ENCODE measurements at regions not wholly inside any gene's neighbourhood (a gene's known extent, or its start where the extent isn't known, plus 50 kb on each side); places are given as distances from the start of the nearest gene placed in this dataset.

DNA sequence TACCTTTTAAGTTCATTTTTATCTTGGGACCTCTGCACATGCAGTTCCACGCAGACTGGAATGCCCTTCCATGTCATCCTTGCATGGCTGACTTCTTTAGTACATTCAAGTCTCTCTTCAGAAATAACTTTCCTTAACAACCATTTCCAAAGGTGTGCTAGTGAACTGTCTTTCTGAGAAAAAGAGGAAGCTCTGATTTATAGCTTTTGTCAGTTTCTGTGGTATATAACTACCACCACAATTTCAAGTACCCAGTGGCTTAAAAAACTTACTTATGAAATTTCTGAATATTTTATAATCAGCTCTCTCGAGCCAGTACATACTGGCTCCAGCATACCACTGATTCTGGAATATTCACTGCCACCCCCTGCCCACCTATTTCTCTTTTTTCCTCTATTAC, 1613.8 kb downstream of the MAT2B start:
- no peak for DNase-seq
- in situ Hi-C loops (cut with HindIII; ENCODE audit: low pct_ligation_motif_present, low pct_unique_long_range_greater_than_20kb, low sequenced_read_pairs): no loop called here

DNA sequence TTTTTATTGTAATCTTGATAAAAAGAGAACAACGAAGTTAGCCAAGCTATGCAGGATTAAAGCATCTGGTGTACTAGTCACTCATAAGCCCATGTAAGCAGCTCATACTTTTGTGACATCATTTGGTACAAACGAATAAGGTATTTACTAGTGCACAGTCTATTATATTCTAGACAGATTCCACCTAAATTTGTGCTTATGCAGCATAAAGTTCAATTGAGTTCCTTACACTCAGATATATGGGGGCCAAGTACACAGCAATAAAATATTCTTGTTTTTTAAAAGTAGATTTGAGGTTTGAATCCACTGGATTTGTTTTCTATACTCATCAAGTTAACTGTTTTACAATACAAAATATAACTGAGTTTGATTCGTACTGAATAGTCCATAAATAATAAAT, 1621.2 kb downstream of the MAT2B start:
- DNase-seq: no peak
- in situ Hi-C loops (cut with HindIII; ENCODE audit: low pct_ligation_motif_present, low pct_unique_long_range_greater_than_20kb, low sequenced_read_pairs): no loop called here

DNA sequence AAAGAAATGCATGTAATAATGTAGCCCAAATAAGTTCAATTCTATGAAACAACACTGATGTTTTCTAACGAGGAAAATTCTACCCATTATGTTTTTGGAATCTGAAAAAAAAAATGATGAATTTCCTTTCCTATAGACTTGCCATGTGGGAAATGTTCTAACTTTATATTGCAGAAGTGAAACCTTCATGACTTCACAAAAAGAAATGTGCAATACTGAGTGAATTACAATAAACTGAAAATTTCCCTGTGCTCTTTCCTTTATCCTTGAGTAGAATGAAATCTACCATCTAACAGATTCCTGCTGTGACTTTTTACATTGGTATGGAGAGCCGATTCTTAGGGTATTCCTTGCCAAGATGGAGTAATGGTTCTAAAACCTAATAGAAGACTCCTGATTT, 1622.5 kb downstream of the MAT2B start:
- in situ Hi-C loops (cut with HindIII; ENCODE audit: low pct_ligation_motif_present, low pct_unique_long_range_greater_than_20kb, low sequenced_read_pairs): no loop called here
- DNase-seq: no peak

DNA sequence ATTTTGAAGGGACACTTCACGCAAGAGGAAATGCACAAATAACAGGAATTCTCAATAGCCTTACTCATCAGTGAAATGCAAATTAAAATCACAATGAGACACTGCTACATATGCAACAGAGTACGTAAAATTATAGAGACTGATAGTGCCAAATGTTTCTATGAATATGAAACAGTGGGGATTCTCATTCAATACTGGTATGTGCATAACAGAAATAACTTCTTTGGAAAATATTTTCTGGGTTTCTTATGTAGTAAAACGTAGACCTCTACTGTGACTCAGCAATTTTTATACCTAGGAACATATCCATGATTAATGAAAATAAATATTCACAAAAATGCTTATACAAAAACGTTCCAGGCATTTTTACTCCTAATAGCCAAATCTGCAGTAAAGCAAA, 1625.2 kb downstream of the MAT2B start:
- no peak for DNase-seq
- in situ Hi-C loops (cut with HindIII; ENCODE audit: low pct_ligation_motif_present, low pct_unique_long_range_greater_than_20kb, low sequenced_read_pairs): no loop called here

DNA sequence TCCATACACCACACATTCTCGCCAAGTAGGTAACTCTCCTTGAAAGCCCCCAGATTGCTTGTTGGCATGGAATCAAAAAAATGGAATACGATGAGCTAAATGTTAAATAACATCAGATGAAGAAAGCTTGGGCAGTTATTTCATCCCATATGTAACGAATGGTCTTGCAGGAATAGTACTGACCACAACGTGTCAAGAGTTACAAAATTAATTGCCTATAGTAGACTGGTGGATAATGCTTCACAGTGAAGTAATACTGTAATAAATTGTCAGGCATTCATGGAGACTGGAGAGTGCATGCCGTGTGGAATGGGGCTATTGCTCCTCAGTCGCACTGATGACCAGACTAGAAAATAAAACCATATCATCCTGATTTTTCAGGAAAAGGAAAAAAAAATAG, 1628.7 kb downstream of the MAT2B start:
- in situ Hi-C loops (cut with HindIII; ENCODE audit: low pct_ligation_motif_present, low pct_unique_long_range_greater_than_20kb, low sequenced_read_pairs): no loop called here
- no peak for DNase-seq

DNA sequence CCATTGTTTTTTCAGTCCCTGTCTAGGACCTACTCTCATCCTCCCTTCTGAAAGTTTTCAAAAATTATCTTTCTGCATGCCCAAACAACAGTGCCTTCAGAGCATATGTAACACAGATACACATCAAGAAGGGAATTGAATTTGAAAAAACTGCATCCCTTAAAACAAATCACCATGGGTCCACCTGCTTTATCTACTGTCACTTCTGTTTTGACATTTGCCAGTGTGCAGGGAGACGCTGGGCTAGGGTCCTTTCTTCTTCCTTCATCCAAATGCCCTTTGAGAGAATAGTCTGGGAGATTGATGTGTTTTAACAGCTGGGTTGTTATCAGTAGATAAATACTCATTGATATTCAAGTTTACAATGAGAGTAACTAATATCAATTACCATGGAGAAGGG, 1630.1 kb downstream of the MAT2B start:
- no peak for DNase-seq
- in situ Hi-C loops (cut with HindIII; ENCODE audit: low pct_ligation_motif_present, low pct_unique_long_range_greater_than_20kb, low sequenced_read_pairs): no loop called here

DNA sequence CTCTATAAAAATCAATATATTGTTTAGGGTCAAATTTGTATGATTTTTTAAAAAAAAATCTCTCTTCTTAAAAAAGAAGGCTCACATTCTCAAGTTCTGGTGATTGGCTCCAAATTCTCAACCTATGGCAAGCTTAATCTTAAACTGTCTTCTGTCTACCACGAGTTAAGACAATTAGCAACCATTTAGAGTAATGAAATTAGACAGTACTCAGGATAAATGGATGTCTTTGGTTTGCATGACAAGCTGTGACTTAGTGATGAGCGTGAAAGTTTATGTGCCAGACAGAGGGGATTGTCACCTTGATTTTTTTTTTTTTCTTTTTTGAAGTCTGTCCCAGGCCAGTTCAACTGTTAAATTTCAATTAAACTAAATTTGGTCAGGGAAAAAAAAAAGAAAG, 1632.3 kb downstream of the MAT2B start:
- DNase-seq: no peak
- in situ Hi-C loops (cut with HindIII; ENCODE audit: low pct_ligation_motif_present, low pct_unique_long_range_greater_than_20kb, low sequenced_read_pairs): no loop called here

DNA sequence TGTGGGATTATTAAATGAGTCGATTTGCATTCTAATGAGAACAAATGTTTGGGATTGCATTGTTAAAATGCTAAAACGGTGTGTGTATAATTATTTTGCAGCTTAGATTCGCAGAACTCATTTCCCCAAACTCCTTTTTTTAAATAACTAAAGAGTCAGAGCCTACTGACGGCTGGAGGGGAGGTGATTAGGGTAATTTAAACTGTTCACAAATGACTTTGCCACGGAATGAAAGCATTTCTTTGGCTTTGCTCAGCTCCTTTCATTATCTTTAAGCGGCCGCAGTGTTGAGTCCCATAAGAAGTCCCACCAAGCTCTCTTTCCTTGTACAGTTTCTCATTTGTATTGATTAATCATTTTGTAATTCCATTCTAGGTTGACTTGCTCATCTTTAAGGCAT, 1632.8 kb downstream of the MAT2B start:
- in situ Hi-C loops (cut with HindIII; ENCODE audit: low pct_ligation_motif_present, low pct_unique_long_range_greater_than_20kb, low sequenced_read_pairs): no loop called here
- DNase-seq: no peak

DNA sequence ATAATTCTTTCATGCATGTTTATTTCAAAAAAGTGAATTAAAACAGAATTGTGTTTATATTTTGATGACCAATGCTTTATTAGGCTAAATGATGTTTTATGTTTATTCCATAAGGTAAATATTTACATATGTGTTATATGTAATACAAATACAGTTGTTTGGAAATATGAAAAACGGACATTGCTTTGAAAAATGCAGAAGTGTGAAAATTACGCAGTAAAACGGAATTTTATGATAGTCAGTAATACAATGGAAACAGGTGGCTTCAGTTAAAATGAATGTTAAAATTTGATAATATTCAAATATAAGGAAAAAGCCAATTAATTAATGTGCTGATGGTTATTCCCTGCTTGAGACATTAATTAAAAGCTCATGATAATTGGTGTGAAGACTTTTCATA, 1633.8 kb downstream of the MAT2B start:
- DNase-seq: no peak
- in situ Hi-C loops (cut with HindIII; ENCODE audit: low pct_ligation_motif_present, low pct_unique_long_range_greater_than_20kb, low sequenced_read_pairs): no loop called here

DNA sequence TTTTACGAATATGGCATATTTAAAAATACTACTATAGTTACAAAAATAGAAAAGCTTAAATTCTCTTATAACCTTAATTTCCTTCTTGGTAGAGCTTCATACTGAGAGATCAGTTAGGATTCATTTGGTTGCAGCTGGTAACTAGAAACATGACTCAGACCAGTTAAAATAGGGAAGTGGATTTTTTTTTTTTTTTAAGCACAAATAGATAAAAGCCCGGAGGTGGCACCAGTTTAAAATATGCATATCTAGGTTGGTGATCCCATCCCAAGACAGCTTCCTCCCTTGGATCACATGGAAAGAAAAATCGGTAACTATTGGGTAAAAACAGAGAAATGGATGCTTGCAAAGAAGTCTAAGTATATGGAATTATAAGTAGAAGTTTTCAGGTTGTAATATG, 1634.3 kb downstream of the MAT2B start:
- in situ Hi-C loops (cut with HindIII; ENCODE audit: low pct_ligation_motif_present, low pct_unique_long_range_greater_than_20kb, low sequenced_read_pairs): no loop called here

DNA sequence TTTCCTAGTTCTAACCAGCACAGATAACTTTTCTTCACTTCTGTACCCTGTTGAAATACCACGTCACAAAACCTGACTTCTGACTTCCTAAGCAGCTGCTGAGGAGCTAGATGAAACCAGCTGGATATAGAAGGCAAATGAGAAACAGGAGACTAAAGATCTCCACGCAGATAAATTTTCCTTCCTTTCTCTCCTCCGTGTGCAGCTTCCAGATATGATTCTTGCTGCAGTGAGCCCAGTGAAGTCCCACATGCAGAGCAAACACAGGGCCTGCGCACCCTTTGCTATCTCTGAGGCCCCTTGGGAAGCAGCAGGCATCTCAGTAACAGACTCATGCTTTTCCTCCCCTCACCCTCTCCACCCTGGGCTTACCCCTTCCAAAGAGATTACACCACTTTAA, 1638.3 kb downstream of the MAT2B start:
- in situ Hi-C loops (cut with HindIII; ENCODE audit: low pct_ligation_motif_present, low pct_unique_long_range_greater_than_20kb, low sequenced_read_pairs): no loop called here
- no peak for DNase-seq

More for the DNA sequence above, 1634.3 kb downstream of the MAT2B start:
- no peak for DNase-seq

DNA sequence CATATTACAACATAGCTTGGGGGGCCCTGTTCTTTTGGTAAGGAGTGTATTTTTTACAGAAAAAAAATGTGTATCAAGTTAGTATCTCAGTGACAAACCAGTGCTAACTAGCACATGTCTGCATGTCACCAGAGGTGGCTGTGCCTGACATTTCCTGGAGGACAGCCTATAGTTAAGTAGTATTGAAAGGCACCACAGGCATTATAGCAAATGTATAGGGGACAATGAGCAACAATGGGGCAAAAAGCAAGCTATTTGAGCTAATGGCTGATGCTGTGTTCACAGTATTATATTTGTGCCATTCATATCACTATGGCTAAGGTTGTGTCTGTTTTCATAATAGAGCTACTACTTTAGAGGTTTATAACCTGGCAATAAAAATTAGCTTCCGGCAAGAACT, 1644.0 kb downstream of the MAT2B start:
- in situ Hi-C loops (cut with HindIII; ENCODE audit: low pct_ligation_motif_present, low pct_unique_long_range_greater_than_20kb, low sequenced_read_pairs): no loop called here
- DNase-seq: no peak

DNA sequence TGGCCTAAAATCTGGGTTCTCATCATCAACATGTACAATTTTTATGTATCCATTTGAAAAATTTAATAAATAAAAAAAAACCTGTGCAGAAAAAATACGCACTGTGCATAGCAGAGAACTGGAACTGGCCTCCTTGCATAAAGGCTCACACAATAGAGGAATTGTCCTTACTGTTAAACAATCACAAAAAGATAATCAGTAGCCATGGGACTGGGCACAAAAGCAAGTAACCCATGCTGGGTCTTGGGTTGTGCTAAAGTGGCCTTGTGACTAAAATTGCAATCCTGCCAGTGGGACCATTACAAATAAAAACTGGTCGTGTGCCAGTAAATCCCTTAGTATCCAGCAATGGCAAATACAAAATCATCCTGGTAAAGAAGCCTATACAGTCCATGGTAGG, 1646.6 kb downstream of the MAT2B start:
- in situ Hi-C loops (cut with HindIII; ENCODE audit: low pct_ligation_motif_present, low pct_unique_long_range_greater_than_20kb, low sequenced_read_pairs): no loop called here
- DNase-seq: no peak

DNA sequence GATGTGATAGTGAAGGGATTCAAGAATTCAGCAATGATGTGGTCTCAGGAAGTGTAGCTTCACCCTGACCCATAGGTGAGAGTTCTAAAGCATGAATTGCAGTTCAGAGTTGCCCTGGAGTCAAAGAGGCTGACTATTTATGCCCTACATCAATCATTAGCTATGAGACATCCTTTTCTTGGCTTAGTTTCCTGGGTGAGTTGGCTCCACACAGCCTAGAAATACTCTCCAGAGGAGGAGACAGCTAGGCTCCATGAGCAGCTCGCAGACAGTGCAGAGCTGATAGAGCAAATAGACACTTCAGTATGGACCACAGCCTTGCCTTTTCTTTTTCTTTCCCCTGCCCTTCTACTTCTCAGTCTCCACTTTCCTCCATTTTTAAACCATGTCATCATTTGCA, 1651.8 kb downstream of the MAT2B start:
- in situ Hi-C loops (cut with HindIII; ENCODE audit: low pct_ligation_motif_present, low pct_unique_long_range_greater_than_20kb, low sequenced_read_pairs): no loop called here
- peak; percentile 0 for DNase-seq

DNA sequence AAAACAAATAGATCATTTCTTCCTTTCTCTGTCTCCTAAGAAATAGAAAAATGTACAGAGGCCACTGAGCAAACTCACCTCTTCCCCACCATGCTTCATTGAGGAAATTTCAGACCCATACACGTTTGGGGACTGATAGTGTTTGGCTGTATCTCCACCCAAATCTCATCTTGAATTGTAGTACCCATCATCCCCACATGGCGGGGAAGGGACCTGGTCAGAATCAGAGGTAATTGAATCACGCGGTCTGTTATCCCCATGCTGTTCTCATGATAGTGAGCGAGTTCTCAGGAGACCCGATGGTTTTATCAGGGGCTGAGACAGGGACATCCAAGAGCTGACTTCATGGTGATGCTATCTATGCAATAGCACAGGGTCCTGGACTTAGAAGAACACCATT, 1655.8 kb downstream of the MAT2B start:
- DNase-seq: peak; percentile 1
- in situ Hi-C loops (cut with HindIII; ENCODE audit: low pct_ligation_motif_present, low pct_unique_long_range_greater_than_20kb, low sequenced_read_pairs): no loop called here

DNA sequence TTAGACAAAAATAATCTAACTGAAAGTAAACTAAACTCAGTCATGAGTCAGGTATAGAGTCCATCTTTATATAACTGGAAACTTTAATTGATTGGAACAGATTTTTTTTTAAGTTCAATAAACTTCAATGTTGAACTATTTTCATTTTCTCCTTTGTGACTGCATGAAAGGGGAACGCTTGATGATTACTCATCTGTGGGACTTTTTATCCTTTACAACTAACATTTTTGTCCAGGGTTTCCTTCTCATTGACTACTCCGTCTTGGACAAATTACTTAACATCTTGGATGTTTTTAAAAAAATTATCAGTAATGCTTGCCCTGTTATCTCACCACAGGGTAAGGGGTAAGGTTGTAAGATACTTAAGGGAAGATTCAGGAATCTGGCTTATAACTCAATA, 1658.4 kb downstream of the MAT2B start:
- in situ Hi-C loops (cut with HindIII; ENCODE audit: low pct_ligation_motif_present, low pct_unique_long_range_greater_than_20kb, low sequenced_read_pairs): no loop called here
- no peak for DNase-seq

DNA sequence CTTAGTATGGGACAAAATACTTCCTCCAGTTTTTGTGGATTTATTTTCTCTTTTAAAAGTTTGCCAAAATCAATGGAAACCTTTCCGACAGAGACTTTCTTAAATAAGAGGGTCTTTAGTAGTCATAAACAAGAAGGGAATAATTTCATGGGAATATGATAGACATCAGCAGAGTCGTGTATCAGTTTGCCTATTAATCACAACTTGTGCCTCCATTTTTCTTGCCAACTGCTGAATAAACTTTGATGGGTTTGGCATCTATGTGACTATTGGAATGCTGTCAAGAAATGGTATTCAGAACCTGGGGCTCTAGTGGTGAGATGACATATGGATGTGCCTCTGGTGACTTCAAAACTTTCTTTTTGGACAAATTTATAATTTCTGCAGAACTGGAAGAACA, 1668.2 kb downstream of the MAT2B start:
- in situ Hi-C loops (cut with HindIII; ENCODE audit: low pct_ligation_motif_present, low pct_unique_long_range_greater_than_20kb, low sequenced_read_pairs): no loop called here
- no peak for DNase-seq

DNA sequence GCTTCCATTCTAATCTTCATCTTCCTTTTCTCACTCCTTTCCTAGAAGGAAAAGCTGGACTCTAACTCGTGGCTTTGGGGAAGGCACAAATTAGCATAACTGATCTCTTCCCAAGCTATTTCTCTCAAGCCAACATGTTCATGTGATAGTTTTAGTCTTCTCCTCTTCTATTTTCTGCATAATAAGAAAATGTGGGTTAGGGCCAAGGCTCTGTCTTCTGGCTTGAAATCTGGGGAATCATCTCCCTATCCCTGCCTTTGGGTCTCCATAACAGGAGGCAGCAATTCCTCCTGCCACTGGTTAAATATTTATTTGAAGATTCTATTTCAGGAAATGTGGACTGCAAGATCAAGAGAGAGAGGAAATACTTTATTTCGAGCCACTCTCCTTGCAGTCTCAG, 1669.6 kb downstream of the MAT2B start:
- no peak for DNase-seq
- in situ Hi-C loops (cut with HindIII; ENCODE audit: low pct_ligation_motif_present, low pct_unique_long_range_greater_than_20kb, low sequenced_read_pairs): no loop called here

DNA sequence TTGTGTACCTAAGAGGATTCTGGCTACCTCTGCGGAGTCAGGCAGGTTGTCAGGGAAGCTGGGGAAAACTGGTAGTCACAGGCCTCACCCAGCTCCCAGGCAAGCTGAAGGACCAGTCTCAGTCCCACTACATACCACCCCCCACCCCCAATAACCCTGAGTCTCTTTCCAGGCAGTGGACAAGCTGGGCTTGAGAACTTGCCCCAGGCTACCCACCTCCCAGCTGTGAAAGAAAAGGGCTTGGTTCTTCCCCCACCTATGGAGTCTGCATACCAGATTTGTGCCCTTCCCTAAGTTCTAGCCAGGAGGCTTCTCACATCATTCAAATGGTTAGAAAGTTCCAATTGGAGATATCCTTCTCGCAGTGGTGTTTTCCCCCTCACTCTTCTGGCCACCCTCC, 1678.8 kb downstream of the MAT2B start:
- no peak for DNase-seq
- in situ Hi-C loops (cut with HindIII; ENCODE audit: low pct_ligation_motif_present, low pct_unique_long_range_greater_than_20kb, low sequenced_read_pairs): no loop called here

DNA sequence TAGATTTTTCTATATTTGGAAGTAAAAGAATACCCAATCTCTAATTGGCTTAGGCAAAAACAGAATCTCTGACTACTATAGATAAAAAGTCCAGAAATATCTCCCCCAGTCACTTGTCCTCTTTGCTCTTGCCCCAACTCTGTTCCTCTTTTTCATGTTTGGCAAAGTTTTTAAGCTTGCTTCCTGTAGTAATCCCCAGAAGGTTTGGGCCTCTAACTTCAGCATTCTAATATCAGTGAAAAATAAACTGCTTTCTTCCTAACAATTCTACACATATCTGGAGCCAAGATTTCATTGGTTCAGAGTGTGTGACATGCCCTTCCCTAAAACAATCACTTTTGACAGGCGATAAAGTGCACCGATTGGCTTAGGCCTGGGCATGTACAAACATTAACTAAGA, 1680.3 kb downstream of the MAT2B start:
- no peak for DNase-seq
- in situ Hi-C loops (cut with HindIII; ENCODE audit: low pct_ligation_motif_present, low pct_unique_long_range_greater_than_20kb, low sequenced_read_pairs): no loop called here

DNA sequence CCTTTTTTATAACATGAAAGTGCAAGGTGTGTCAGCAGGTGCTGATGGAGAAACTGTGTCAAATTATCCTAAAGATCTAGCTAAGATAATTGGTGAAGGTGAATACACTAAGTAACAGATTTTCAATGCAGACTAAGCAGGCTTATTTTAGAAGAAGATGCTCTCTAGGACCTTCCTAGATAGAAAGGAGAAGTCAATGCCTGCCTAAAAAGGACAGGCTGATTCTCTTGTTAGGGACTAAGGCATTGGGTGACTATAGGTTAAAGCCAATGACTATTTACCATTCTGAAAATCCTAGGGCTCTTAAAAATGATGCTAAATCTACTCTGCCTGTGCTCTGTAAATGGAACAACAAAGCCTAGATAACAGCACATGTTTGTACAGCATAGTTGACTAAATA, 1682.4 kb downstream of the MAT2B start:
- DNase-seq: no peak
- in situ Hi-C loops (cut with HindIII; ENCODE audit: low pct_ligation_motif_present, low pct_unique_long_range_greater_than_20kb, low sequenced_read_pairs): no loop called here
